Spleen (tissue), 7 donors: ENCODE measurements at regions not wholly inside any gene's neighbourhood (a gene's known extent, or its start where the extent isn't known, plus 50 kb on each side); places are given as distances from the start of the nearest gene placed in this dataset.

Experiments
- POLR2A ChIP-seq, 3 donors: fragments of 450-650 bp; IDR thresholded peaks; one replicate each; pipeline ENCODE4 v1.5.1; 2017; ENCODE audit warnings: antibody characterized with exemption in 3 of 3, mild to moderate bottlenecking in 1 of 3
- TF ChIP-seq, protein P1 (sequence below), 11 experiments: fragments of 200-600 bp in 7 of 11; fragments of 450-650 bp in 4 of 11; sonication (generic) in 4 of 11; IDR thresholded peaks in 8 of 11; conservative IDR thresholded peaks in 3 of 11; 1 replicate in 7 of 11; 2 replicates in 4 of 11; pipeline versions ENCODE4 v1.4.0 to v1.8.0; 2016 to 2021; ENCODE audit warnings: antibody characterized with exemption in 11 of 11, inconsistent platforms in 4 of 11, mild to moderate bottlenecking in 1 of 11
- donor health status: DM: no; HTN: no; CAD: no; lungs with moderate emphysema.
- donor health status: DM: no; HTN: no; CAD: no.
- donor health status: DM: no; HTN: no; CAD: no.

DNA sequence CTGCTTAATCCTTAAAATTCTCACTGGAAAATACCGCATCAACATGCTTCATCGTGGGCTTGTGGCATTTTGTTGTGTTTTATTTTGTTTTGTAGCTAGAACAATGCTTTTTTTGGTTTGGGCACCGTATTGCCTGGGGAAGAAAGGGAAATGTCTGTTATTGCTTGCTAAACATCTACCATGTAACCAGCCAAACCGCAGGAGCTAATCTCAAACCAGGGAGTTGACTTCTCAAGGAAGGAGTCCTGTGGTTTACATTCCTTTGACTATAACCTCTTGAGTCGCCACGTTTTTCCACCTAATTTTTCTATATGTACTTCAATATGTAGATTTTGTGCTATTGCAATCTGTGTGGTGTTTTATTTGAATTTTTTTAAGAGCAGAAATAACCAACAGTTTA is 593.5 kb upstream of the SOX9 start:
- no peak for TF ChIP-seq POLR2A (IDR thresholded peaks at IDR 0.05)
- TF ChIP-seq, protein P1, sequence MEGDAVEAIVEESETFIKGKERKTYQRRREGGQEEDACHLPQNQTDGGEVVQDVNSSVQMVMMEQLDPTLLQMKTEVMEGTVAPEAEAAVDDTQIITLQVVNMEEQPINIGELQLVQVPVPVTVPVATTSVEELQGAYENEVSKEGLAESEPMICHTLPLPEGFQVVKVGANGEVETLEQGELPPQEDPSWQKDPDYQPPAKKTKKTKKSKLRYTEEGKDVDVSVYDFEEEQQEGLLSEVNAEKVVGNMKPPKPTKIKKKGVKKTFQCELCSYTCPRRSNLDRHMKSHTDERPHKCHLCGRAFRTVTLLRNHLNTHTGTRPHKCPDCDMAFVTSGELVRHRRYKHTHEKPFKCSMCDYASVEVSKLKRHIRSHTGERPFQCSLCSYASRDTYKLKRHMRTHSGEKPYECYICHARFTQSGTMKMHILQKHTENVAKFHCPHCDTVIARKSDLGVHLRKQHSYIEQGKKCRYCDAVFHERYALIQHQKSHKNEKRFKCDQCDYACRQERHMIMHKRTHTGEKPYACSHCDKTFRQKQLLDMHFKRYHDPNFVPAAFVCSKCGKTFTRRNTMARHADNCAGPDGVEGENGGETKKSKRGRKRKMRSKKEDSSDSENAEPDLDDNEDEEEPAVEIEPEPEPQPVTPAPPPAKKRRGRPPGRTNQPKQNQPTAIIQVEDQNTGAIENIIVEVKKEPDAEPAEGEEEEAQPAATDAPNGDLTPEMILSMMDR (IDR thresholded peaks at IDR 0.05 in 8 of 11, conservative IDR thresholded peaks at IDR 0.05 in 3 of 11) = no peak
